ENCODE measurements at regions not wholly inside any gene's neighbourhood (a gene's known extent, or its start where the extent isn't known, plus 50 kb on each side); places are given as distances from the start of the nearest gene placed in this dataset.

DNA sequence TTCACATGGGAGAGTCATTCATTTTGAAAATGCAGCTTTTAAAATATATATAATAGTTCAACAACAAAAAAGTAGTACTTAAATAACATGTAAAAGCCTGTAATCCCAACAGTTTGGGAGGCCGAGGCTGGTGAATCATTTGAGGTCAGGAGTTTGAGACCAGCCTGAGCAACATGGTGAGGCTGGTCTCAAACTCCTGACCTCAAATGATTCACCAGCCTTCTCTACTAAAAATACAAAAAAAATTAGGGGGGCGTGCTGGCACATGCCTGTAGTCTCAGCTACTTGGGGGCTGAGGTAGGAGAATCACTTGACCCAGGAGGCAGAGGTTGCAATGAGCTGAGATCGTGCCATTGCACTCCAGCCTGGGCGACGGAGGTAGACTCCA, 256.3 kb upstream of the RGS6 start:
- TF ChIP-seq EZH2 (IDR thresholded peaks at IDR 0.05; ENCODE audit: low read depth, unreplicated experiment) (no peak), POLR2AphosphoS5 (IDR thresholded peaks at IDR 0.05; ENCODE audit: low read depth) (no peak), EZH2phosphoT487 (IDR thresholded peaks at IDR 0.05; ENCODE audit: unreplicated experiment) (no peak), STAT1 (IDR thresholded peaks at IDR 0.05; ENCODE audit: unreplicated experiment) (no peak), JUNB (IDR thresholded peaks at IDR 0.05; ENCODE audit: unreplicated experiment) (no peak), CREB1 (CRISPR knock-in tag; IDR thresholded peaks at IDR 0.05; ENCODE audit: low read depth) (no peak)
- TF ChIP-seq, protein P1, sequence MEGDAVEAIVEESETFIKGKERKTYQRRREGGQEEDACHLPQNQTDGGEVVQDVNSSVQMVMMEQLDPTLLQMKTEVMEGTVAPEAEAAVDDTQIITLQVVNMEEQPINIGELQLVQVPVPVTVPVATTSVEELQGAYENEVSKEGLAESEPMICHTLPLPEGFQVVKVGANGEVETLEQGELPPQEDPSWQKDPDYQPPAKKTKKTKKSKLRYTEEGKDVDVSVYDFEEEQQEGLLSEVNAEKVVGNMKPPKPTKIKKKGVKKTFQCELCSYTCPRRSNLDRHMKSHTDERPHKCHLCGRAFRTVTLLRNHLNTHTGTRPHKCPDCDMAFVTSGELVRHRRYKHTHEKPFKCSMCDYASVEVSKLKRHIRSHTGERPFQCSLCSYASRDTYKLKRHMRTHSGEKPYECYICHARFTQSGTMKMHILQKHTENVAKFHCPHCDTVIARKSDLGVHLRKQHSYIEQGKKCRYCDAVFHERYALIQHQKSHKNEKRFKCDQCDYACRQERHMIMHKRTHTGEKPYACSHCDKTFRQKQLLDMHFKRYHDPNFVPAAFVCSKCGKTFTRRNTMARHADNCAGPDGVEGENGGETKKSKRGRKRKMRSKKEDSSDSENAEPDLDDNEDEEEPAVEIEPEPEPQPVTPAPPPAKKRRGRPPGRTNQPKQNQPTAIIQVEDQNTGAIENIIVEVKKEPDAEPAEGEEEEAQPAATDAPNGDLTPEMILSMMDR (conservative IDR thresholded peaks at IDR 0.05; ENCODE audit: low read depth in 2 of 2): no peak
- TF ChIP-seq, protein P2, sequence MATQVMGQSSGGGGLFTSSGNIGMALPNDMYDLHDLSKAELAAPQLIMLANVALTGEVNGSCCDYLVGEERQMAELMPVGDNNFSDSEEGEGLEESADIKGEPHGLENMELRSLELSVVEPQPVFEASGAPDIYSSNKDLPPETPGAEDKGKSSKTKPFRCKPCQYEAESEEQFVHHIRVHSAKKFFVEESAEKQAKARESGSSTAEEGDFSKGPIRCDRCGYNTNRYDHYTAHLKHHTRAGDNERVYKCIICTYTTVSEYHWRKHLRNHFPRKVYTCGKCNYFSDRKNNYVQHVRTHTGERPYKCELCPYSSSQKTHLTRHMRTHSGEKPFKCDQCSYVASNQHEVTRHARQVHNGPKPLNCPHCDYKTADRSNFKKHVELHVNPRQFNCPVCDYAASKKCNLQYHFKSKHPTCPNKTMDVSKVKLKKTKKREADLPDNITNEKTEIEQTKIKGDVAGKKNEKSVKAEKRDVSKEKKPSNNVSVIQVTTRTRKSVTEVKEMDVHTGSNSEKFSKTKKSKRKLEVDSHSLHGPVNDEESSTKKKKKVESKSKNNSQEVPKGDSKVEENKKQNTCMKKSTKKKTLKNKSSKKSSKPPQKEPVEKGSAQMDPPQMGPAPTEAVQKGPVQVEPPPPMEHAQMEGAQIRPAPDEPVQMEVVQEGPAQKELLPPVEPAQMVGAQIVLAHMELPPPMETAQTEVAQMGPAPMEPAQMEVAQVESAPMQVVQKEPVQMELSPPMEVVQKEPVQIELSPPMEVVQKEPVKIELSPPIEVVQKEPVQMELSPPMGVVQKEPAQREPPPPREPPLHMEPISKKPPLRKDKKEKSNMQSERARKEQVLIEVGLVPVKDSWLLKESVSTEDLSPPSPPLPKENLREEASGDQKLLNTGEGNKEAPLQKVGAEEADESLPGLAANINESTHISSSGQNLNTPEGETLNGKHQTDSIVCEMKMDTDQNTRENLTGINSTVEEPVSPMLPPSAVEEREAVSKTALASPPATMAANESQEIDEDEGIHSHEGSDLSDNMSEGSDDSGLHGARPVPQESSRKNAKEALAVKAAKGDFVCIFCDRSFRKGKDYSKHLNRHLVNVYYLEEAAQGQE (IDR thresholded peaks at IDR 0.05; ENCODE audit: unreplicated experiment): no peak
- TF ChIP-seq, protein P3, sequence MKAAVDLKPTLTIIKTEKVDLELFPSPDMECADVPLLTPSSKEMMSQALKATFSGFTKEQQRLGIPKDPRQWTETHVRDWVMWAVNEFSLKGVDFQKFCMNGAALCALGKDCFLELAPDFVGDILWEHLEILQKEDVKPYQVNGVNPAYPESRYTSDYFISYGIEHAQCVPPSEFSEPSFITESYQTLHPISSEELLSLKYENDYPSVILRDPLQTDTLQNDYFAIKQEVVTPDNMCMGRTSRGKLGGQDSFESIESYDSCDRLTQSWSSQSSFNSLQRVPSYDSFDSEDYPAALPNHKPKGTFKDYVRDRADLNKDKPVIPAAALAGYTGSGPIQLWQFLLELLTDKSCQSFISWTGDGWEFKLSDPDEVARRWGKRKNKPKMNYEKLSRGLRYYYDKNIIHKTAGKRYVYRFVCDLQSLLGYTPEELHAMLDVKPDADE (IDR thresholded peaks at IDR 0.05): no peak

Data from GM23338 (cell line).